Skin epidermis (tissue), 12 donors: ENCODE measurements at regions not wholly inside any gene's neighbourhood (a gene's known extent, or its start where the extent isn't known, plus 50 kb on each side); places are given as distances from the start of the nearest gene placed in this dataset.

ENCODE experiments used
- H3K27ac ChIP-seq, 21 experiments: fragments of 200-600 bp; sonication (generic) in 11 of 21; one replicate each; pipeline ENCODE4 v1.5.0; 2020; ENCODE audit warnings: mild to moderate bottlenecking in 3 of 21, inconsistent platforms in 2 of 21, moderate library complexity in 2 of 21
- H3K4me3 ChIP-seq, 7 experiments: fragments of 200-600 bp; sonication (generic) in 2 of 7; one replicate each; pipeline ENCODE4 v1.5.0; 2020; ENCODE audit warnings: inconsistent platforms in 2 of 7, mild to moderate bottlenecking in 2 of 7, moderate library complexity in 1 of 7

GRCh38 chr22:47816121-47816862 lies 1053.8 kb downstream of the TBC1D22A start:
- H3K4me3 ChIP-seq = no peak overlapping the region
- no peak overlapping the region for H3K27ac ChIP-seq

DNA sequence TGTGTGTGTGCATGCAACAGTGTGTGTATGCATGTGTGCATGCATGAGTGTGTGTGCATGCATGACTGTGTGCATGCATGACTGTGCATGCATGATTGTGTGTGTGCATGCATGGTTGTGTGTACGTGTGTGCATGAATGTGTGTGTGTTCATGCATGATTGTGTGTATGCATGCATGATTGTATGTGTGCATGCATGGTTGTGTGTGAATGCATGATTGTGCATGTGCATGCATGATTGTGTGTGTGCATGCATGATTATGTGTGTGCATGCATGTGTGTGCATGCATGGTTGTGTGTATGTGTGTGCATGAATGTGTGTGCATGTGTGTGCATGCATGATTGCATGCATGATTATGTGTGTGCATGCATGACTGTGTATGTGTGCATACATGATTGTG lies 1052.0 kb downstream of the TBC1D22A start:
- no peak overlapping the region for H3K27ac ChIP-seq

GRCh38 chr22:47813661-47814060 lies 1051.2 kb downstream of the TBC1D22A start:
- Histone ChIP-seq H3K4me3 (no peak overlapping the region), H3K27ac (no peak overlapping the region)

More for the DNA sequence above, 1052.0 kb downstream of the TBC1D22A start:
- no peak overlapping the region for H3K4me3 ChIP-seq

GRCh38 chr22:47811971-47812370 lies 1049.5 kb downstream of the TBC1D22A start:
- H3K4me3 ChIP-seq = no peak overlapping the region
- H3K27ac ChIP-seq = no peak overlapping the region

GRCh38 chr22:47810505-47811500 lies 1048.4 kb downstream of the TBC1D22A start:
- Histone ChIP-seq H3K27ac (no peak overlapping the region), H3K4me3 (no peak overlapping the region)

DNA sequence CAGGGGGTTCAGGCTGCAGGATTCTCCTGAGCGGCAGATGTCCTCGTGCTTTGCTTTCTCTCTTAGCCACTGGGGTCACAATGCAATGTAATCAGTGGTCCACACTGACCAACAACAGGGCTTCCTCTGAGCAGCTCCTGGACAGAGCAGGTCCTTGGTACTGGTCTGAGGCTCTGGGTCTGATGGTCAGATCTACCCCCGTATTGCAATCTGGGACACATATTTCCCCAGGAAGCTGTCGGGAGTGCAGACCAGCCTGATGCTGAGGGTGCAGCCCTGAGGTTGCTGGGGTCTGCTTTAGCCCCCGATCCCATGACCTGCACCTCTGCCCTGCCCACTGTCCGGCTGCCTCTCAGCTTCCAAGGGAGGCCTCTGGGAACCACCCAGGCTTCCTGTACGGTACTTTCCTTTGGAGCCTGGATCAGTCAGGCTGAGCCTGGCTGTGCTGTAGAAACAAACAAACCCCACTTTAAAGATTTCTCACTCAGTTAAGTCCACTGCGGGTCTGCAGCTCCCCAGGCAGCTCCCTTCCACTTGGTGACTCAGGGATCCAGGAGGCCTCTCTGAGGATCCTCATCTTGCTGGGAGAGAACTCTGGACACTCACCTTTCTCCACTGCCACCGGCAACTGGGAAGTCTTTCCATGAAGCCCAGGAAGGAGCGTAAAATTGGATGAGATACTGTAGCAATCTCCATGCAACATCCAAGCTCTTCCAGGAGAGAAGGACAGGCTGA lies 1046.6 kb downstream of the TBC1D22A start:
- H3K27ac ChIP-seq = no peak overlapping the region
- no peak overlapping the region for H3K4me3 ChIP-seq

- Histone ChIP-seq H3K4me3 (no peak overlapping the region), H3K27ac (no peak overlapping the region)
Observed at GRCh38 chr22:47808236-47808635, 1045.8 kb downstream of the TBC1D22A start.

DNA sequence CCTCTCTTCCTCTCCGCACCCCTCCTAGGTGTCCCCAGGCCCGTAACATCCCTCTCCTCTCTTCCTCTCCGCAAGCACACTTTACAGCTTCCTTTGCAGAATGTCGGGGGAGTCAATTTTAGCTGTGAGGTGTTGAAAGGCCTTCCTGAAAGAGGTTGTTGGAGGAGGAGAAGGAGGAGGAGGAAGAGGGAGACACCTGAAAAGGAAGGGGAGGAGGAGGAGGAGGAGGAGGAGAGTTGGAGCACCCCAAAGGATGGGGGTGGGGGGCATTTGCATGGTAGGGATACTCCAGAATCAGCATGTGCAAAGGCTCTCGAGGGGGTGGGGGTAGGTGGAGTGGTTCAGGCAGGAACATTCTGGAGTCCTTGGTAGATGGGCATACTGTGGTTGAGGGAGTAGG lies 1045.1 kb downstream of the TBC1D22A start:
- no peak overlapping the region for H3K27ac ChIP-seq
- no peak overlapping the region for H3K4me3 ChIP-seq

DNA sequence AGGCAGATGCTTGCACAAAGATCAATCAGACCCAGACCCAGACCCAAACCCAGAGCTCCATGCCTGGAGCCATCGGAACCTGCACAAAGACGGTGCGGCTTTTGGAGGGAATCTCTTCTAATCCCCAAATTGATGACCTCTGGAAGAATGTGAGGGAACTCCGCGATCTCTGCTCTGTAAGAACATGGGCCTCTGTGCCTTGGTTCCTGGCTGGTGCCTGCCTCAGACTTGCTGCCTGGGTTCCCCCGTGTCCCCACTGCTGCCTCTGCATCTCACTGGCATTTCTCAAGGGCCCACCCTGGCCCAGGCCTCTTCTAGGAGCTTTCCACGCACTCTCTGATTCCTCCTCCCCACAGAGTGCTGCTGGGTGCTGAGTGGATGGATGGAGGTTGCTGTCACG lies 1044.4 kb downstream of the TBC1D22A start:
- Histone ChIP-seq H3K4me3 (no peak overlapping the region), H3K27ac (no peak overlapping the region)

DNA sequence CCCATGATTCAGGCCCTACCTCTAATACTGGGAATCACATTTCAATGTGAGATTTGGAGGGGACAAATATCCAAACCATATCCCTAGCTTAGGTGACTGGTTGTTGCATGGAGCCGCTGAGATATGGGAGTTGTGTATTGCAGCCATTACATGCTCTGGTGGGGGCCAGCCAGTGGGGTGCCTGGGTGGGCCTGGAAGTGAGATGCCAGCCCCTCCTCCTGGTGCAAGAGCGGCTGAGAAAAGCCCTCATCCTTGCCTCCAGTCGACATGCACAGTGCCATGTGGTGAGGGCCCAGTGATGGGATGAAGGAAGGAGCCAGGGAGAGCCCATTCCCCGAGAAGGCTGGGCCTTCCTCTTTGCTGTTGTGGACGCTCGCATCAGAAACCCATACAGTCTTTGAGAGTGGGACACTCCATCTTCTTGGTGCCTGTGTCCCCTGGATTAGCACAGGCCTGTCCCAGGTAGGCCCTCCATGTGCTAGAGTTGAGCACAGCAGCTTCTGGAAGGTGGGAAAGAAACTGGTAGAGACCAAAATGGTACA lies 1043.0 kb downstream of the TBC1D22A start:
- Histone ChIP-seq H3K4me3 (no peak overlapping the region), H3K27ac (no peak overlapping the region)

DNA sequence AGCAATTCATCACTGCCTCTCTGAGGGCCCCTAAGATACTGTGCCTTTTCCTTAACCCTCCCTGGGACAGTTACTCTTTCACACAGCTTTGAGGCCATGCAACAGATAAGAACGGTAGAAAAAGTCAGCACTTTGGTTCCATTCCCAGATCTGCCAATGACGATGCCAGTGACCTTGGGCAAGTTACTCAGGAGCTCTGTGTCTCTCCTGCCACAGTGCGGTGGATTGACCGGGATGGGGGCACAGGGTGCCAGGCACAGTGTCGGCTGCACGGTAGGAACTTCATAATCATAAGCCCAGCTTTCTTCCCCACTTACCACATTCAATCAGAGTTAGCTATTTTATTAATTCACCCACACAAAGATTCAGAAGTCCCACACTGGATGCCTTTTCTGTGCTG lies 1041.8 kb downstream of the TBC1D22A start:
- Histone ChIP-seq H3K4me3 (no peak overlapping the region), H3K27ac (no peak overlapping the region)

GRCh38 chr22:47802421-47802820 lies 1040.0 kb downstream of the TBC1D22A start:
- Histone ChIP-seq H3K27ac (no peak overlapping the region), H3K4me3 (no peak overlapping the region)

GRCh38 chr22:47801541-47802245 lies 1039.2 kb downstream of the TBC1D22A start:
- H3K4me3 ChIP-seq = no peak overlapping the region
- no peak overlapping the region for H3K27ac ChIP-seq

- H3K27ac ChIP-seq = no peak overlapping the region
- H3K4me3 ChIP-seq = no peak overlapping the region
Observed at GRCh38 chr22:47798229-47798628, 1035.8 kb downstream of the TBC1D22A start.

GRCh38 chr22:47797342-47797945 lies 1035.0 kb downstream of the TBC1D22A start:
- no peak overlapping the region for H3K27ac ChIP-seq
- no peak overlapping the region for H3K4me3 ChIP-seq

GRCh38 chr22:47796128-47796908 lies 1033.9 kb downstream of the TBC1D22A start:
- H3K4me3 ChIP-seq = no peak overlapping the region

GRCh38 chr22:47795477-47796127 lies 1033.2 kb downstream of the TBC1D22A start:
- Histone ChIP-seq H3K4me3 (no peak overlapping the region), H3K27ac (no peak overlapping the region)

More at GRCh38 chr22:47796128-47796908, 1033.9 kb downstream of the TBC1D22A start:
- no peak overlapping the region for H3K27ac ChIP-seq

- Histone ChIP-seq H3K4me3 (no peak overlapping the region), H3K27ac (no peak overlapping the region)
Observed at GRCh38 chr22:47794851-47795250, 1032.4 kb downstream of the TBC1D22A start.
